C4-2B (cell line): ENCODE measurements at regions not wholly inside any gene's neighbourhood (a gene's known extent, or its start where the extent isn't known, plus 50 kb on each side); places are given as distances from the start of the nearest gene placed in this dataset.
"Not testable (repeated sequence)": the region's sequence is repeated elsewhere in the genome, so short reads cannot be mapped to it uniquely, and the experiment has no call there.

Experiments used
- ZFX ChIP-seq: fragments of 450-650 bp; IDR thresholded peaks from 2 replicates; pipeline ENCODE4 v1.6.1; 2017
- TF ChIP-seq, protein P1 (sequence below): fragments of 450-650 bp; conservative IDR thresholded peaks from 2 replicates; pipeline ENCODE4 v1.5.1; 2017; ENCODE audit warnings: mild to moderate bottlenecking

DNA sequence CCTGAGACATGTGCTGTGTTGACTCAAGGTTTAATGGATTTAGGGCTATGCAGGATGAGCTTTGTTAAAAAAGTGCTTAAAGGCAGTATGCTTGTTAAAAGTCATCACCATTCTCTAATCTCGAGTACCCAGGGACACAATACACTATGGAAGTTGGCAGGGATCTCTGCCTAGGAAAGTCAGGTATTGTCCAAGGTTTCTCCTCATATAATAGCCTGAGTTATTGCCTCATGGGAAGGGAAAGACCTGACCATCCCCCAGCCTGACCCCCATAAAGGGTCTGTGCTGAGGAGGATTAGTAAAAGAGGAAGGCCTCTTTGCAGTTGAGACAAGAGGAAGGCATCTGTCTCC lies 109.7 kb downstream of the ZNF486 start:
- TF ChIP-seq, protein P1, sequence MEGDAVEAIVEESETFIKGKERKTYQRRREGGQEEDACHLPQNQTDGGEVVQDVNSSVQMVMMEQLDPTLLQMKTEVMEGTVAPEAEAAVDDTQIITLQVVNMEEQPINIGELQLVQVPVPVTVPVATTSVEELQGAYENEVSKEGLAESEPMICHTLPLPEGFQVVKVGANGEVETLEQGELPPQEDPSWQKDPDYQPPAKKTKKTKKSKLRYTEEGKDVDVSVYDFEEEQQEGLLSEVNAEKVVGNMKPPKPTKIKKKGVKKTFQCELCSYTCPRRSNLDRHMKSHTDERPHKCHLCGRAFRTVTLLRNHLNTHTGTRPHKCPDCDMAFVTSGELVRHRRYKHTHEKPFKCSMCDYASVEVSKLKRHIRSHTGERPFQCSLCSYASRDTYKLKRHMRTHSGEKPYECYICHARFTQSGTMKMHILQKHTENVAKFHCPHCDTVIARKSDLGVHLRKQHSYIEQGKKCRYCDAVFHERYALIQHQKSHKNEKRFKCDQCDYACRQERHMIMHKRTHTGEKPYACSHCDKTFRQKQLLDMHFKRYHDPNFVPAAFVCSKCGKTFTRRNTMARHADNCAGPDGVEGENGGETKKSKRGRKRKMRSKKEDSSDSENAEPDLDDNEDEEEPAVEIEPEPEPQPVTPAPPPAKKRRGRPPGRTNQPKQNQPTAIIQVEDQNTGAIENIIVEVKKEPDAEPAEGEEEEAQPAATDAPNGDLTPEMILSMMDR, result not testable (repeated sequence)
- not testable (repeated sequence) for TF ChIP-seq ZFX
